ENCODE measurements at regions not wholly inside any gene's neighbourhood (a gene's known extent, or its start where the extent isn't known, plus 50 kb on each side); places are given as distances from the start of the nearest gene placed in this dataset.

- H3K4me1 ChIP-seq (ENCODE audit: control insufficient read depth, insufficient read depth, low read length) = no peaks in the 10 kb centered on the region
- no peak overlapping the region for H3K4me3 ChIP-seq (ENCODE audit: low read length in 2 of 2)
- H3K27me3 ChIP-seq (ENCODE audit: control insufficient read depth in 1 of 2, insufficient read depth in 2 of 2, low read length in 2 of 2) = no peaks in the 10 kb centered on the region
- H3K36me3 ChIP-seq (ENCODE audit: control insufficient read depth in 2 of 2, insufficient read depth in 2 of 2, low read length in 2 of 2) = no peaks in the 10 kb centered on the region
- no peak overlapping the region for H3K27ac ChIP-seq (ENCODE audit: low read length)
- H3K9me3 ChIP-seq (ENCODE audit: control insufficient read depth in 2 of 2, low read length in 2 of 2) = no peaks in the 10 kb centered on the region
- H3K9ac ChIP-seq (ENCODE audit: low read length in 2 of 2) = no peak overlapping the region
These were observed 808.7 kb upstream of the PIK3C3 start for GRCh38 chr18:41146301-41146700.

- Histone ChIP-seq H3K4me3 (ENCODE audit: low read length in 2 of 2) (no peak overlapping the region), H3K27ac (ENCODE audit: low read length) (no peak overlapping the region), H3K36me3 (ENCODE audit: control insufficient read depth in 2 of 2, insufficient read depth in 2 of 2, low read length in 2 of 2) (no peaks in the 10 kb centered on the region), H3K9ac (ENCODE audit: low read length in 2 of 2) (no peak overlapping the region), H3K4me1 (ENCODE audit: control insufficient read depth, insufficient read depth, low read length) (no peaks in the 10 kb centered on the region), H3K27me3 (ENCODE audit: control insufficient read depth in 1 of 2, insufficient read depth in 2 of 2, low read length in 2 of 2) (no peaks in the 10 kb centered on the region), H3K9me3 (ENCODE audit: control insufficient read depth in 2 of 2, low read length in 2 of 2) (no peaks in the 10 kb centered on the region)
These were observed 809.5 kb upstream of the PIK3C3 start for GRCh38 chr18:41145516-41145915.

- H3K27ac ChIP-seq (ENCODE audit: low read length) = no peak overlapping the region
- H3K4me1 ChIP-seq (ENCODE audit: control insufficient read depth, insufficient read depth, low read length) = no peaks in the 10 kb centered on the region
- no peaks in the 10 kb centered on the region for H3K36me3 ChIP-seq (ENCODE audit: control insufficient read depth in 2 of 2, insufficient read depth in 2 of 2, low read length in 2 of 2)
- H3K4me3 ChIP-seq (ENCODE audit: low read length in 2 of 2) = no peak overlapping the region
- no peaks in the 10 kb centered on the region for H3K9me3 ChIP-seq (ENCODE audit: control insufficient read depth in 2 of 2, low read length in 2 of 2)
- no peak overlapping the region for H3K9ac ChIP-seq (ENCODE audit: low read length in 2 of 2)
- no peaks in the 10 kb centered on the region for H3K27me3 ChIP-seq (ENCODE audit: control insufficient read depth in 1 of 2, insufficient read depth in 2 of 2, low read length in 2 of 2)
These were observed 810.6 kb upstream of the PIK3C3 start for GRCh38 chr18:41144441-41144840.

- no peaks in the 10 kb centered on the region for H3K36me3 ChIP-seq (ENCODE audit: control insufficient read depth in 2 of 2, insufficient read depth in 2 of 2, low read length in 2 of 2)
- no peaks in the 10 kb centered on the region for H3K9me3 ChIP-seq (ENCODE audit: control insufficient read depth in 2 of 2, low read length in 2 of 2)
- H3K27me3 ChIP-seq (ENCODE audit: control insufficient read depth in 1 of 2, insufficient read depth in 2 of 2, low read length in 2 of 2) = no peaks in the 10 kb centered on the region
- no peak overlapping the region for H3K9ac ChIP-seq (ENCODE audit: low read length in 2 of 2)
- H3K4me1 ChIP-seq (ENCODE audit: control insufficient read depth, insufficient read depth, low read length) = no peaks in the 10 kb centered on the region
- H3K27ac ChIP-seq (ENCODE audit: low read length) = no peak overlapping the region
- no peak overlapping the region for H3K4me3 ChIP-seq (ENCODE audit: low read length in 2 of 2)
These were observed 814.5 kb upstream of the PIK3C3 start for GRCh38 chr18:41140506-41140905.

- Histone ChIP-seq H3K4me3 (ENCODE audit: low read length in 2 of 2) (no peak overlapping the region), H3K27me3 (ENCODE audit: control insufficient read depth in 1 of 2, insufficient read depth in 2 of 2, low read length in 2 of 2) (no peaks in the 10 kb centered on the region), H3K36me3 (ENCODE audit: control insufficient read depth in 2 of 2, insufficient read depth in 2 of 2, low read length in 2 of 2) (no peaks in the 10 kb centered on the region), H3K9ac (ENCODE audit: low read length in 2 of 2) (no peak overlapping the region), H3K4me1 (ENCODE audit: control insufficient read depth, insufficient read depth, low read length) (no peaks in the 10 kb centered on the region), H3K27ac (ENCODE audit: low read length) (no peak overlapping the region), H3K9me3 (ENCODE audit: control insufficient read depth in 2 of 2, low read length in 2 of 2) (no peaks in the 10 kb centered on the region)
These were observed 819.9 kb upstream of the PIK3C3 start for GRCh38 chr18:41135146-41135545.

- Histone ChIP-seq H3K4me3 (ENCODE audit: low read length in 2 of 2) (no peak overlapping the region), H3K9me3 (ENCODE audit: control insufficient read depth in 2 of 2, low read length in 2 of 2) (no peaks in the 10 kb centered on the region), H3K36me3 (ENCODE audit: control insufficient read depth in 2 of 2, insufficient read depth in 2 of 2, low read length in 2 of 2) (no peaks in the 10 kb centered on the region), H3K4me1 (ENCODE audit: control insufficient read depth, insufficient read depth, low read length) (no peaks in the 10 kb centered on the region), H3K27ac (ENCODE audit: low read length) (no peak overlapping the region), H3K27me3 (ENCODE audit: control insufficient read depth in 1 of 2, insufficient read depth in 2 of 2, low read length in 2 of 2) (no peaks in the 10 kb centered on the region), H3K9ac (ENCODE audit: low read length in 2 of 2) (no peak overlapping the region)
These were observed 820.6 kb upstream of the PIK3C3 start for GRCh38 chr18:41134426-41134825.

GRCh38 chr18:41131050-41131449 is 824.0 kb upstream of the PIK3C3 start:
- Histone ChIP-seq H3K27me3 (ENCODE audit: control insufficient read depth in 1 of 2, insufficient read depth in 2 of 2, low read length in 2 of 2) (no peaks in the 10 kb centered on the region), H3K36me3 (ENCODE audit: control insufficient read depth in 2 of 2, insufficient read depth in 2 of 2, low read length in 2 of 2) (no peaks in the 10 kb centered on the region), H3K9me3 (ENCODE audit: control insufficient read depth in 2 of 2, low read length in 2 of 2) (no peaks in the 10 kb centered on the region), H3K9ac (ENCODE audit: low read length in 2 of 2) (no peak overlapping the region), H3K4me3 (ENCODE audit: low read length in 2 of 2) (no peak overlapping the region), H3K4me1 (ENCODE audit: control insufficient read depth, insufficient read depth, low read length) (no peaks in the 10 kb centered on the region), H3K27ac (ENCODE audit: low read length) (no peak overlapping the region)

GRCh38 chr18:41128545-41128944 is 826.5 kb upstream of the PIK3C3 start:
- no peak overlapping the region for H3K4me3 ChIP-seq (ENCODE audit: low read length in 2 of 2)
- H3K27me3 ChIP-seq (ENCODE audit: control insufficient read depth in 1 of 2, insufficient read depth in 2 of 2, low read length in 2 of 2) = no peaks in the 10 kb centered on the region
- no peaks in the 10 kb centered on the region for H3K4me1 ChIP-seq (ENCODE audit: control insufficient read depth, insufficient read depth, low read length)
- H3K9me3 ChIP-seq (ENCODE audit: control insufficient read depth in 2 of 2, low read length in 2 of 2) = no peaks in the 10 kb centered on the region
- no peak overlapping the region for H3K27ac ChIP-seq (ENCODE audit: low read length)
- no peak overlapping the region for H3K9ac ChIP-seq (ENCODE audit: low read length in 2 of 2)
- H3K36me3 ChIP-seq (ENCODE audit: control insufficient read depth in 2 of 2, insufficient read depth in 2 of 2, low read length in 2 of 2) = no peaks in the 10 kb centered on the region

GRCh38 chr18:41128126-41128525 is 826.9 kb upstream of the PIK3C3 start:
- Histone ChIP-seq H3K27me3 (ENCODE audit: control insufficient read depth in 1 of 2, insufficient read depth in 2 of 2, low read length in 2 of 2) (no peaks in the 10 kb centered on the region), H3K36me3 (ENCODE audit: control insufficient read depth in 2 of 2, insufficient read depth in 2 of 2, low read length in 2 of 2) (no peaks in the 10 kb centered on the region), H3K4me1 (ENCODE audit: control insufficient read depth, insufficient read depth, low read length) (no peaks in the 10 kb centered on the region), H3K9me3 (ENCODE audit: control insufficient read depth in 2 of 2, low read length in 2 of 2) (no peaks in the 10 kb centered on the region), H3K4me3 (ENCODE audit: low read length in 2 of 2) (no peak overlapping the region), H3K9ac (ENCODE audit: low read length in 2 of 2) (no peak overlapping the region), H3K27ac (ENCODE audit: low read length) (no peak overlapping the region)

GRCh38 chr18:41126541-41127235 is 828.3 kb upstream of the PIK3C3 start:
- Histone ChIP-seq H3K4me1 (ENCODE audit: control insufficient read depth, insufficient read depth, low read length) (no peaks in the 10 kb centered on the region), H3K27me3 (ENCODE audit: control insufficient read depth in 1 of 2, insufficient read depth in 2 of 2, low read length in 2 of 2) (no peaks in the 10 kb centered on the region), H3K27ac (ENCODE audit: low read length) (no peak overlapping the region), H3K36me3 (ENCODE audit: control insufficient read depth in 2 of 2, insufficient read depth in 2 of 2, low read length in 2 of 2) (no peaks in the 10 kb centered on the region), H3K4me3 (ENCODE audit: low read length in 2 of 2) (no peak overlapping the region), H3K9me3 (ENCODE audit: control insufficient read depth in 2 of 2, low read length in 2 of 2) (no peaks in the 10 kb centered on the region), H3K9ac (ENCODE audit: low read length in 2 of 2) (no peak overlapping the region)

GRCh38 chr18:41121116-41121826 is 833.8 kb upstream of the PIK3C3 start:
- Histone ChIP-seq H3K4me1 (ENCODE audit: control insufficient read depth, insufficient read depth, low read length) (no peaks in the 10 kb centered on the region), H3K27ac (ENCODE audit: low read length) (no peak overlapping the region), H3K4me3 (ENCODE audit: low read length in 2 of 2) (no peak overlapping the region)

More at GRCh38 chr18:41121116-41121826, 833.8 kb upstream of the PIK3C3 start:
- no peak overlapping the region for H3K9ac ChIP-seq (ENCODE audit: low read length in 2 of 2)
- H3K36me3 ChIP-seq (ENCODE audit: control insufficient read depth in 2 of 2, insufficient read depth in 2 of 2, low read length in 2 of 2) = no peaks in the 10 kb centered on the region
- no peaks in the 10 kb centered on the region for H3K27me3 ChIP-seq (ENCODE audit: control insufficient read depth in 1 of 2, insufficient read depth in 2 of 2, low read length in 2 of 2)
- no peaks in the 10 kb centered on the region for H3K9me3 ChIP-seq (ENCODE audit: control insufficient read depth in 2 of 2, low read length in 2 of 2)

All from stomach smooth muscle (tissue), 2 donors.